SHP77 treated with DMSO at 0.1 percent for 48 hours (cell line): ENCODE measurements at regions not wholly inside any gene's neighbourhood (a gene's known extent, or its start where the extent isn't known, plus 50 kb on each side); places are given as distances from the start of the nearest gene placed in this dataset.
"Not testable (repeated sequence)": the region's sequence is repeated elsewhere in the genome, so short reads cannot be mapped to it uniquely, and the experiment has no call there.

Source experiments
- DNase-seq: peaks from one replicate; lab custom pipeline; 2025; lab: John Stamatoyannopoulos, UW

DNA sequence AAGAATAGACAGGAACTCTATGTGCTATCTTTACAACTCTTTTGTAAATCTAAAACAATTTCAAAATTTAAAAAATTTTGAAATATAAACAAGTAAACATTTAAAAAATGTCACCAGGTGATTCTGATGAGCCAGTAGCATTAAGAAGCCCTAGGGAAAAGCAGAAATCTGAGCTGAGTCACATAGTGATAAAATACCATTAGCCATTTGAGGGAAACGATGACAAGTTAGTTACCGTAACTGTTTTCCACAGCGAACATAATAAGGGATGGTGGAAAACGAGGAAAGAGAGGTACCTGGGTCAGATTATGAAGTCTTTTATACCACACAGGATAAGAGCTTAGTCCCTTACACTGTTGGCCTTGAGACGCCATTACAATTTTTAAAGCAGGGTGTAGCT, 55.5 kb downstream of the PRR15 start:
- DNase-seq = no peak

DNA sequence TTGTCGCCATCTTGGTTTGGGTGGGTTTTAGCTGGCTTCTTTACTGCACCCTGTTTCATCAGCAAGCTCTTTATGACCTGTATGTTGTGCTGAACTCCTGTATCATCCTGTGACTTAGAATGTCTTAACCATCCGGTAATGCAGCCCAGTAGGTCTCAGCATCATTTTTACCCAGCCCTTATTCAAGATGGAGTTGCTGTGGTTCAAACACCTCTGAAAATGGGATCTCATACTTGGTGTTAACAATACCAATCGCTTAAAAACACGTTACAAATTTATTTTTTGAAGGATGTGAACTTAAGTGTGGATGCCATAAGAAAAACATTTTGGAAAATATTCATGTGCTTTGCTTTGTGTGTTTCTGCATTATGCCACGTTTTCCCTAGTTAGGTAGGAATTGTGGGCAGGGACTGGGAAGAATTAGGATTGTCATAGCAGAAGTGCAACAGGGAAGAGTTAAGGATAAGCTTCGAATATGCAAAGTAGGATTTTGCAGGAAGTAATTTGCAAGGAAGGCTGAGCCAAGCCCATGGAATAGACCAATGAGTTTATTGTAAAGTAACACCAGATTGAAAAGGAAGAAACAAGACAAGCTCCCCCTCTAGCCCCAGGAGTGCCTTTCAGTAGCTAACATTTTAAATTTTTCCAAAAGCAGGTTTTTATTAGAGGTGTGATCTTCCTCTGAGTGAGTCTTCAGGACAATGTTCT, 56.4 kb downstream of the PRR15 start:
- DNase-seq = no peak

DNA sequence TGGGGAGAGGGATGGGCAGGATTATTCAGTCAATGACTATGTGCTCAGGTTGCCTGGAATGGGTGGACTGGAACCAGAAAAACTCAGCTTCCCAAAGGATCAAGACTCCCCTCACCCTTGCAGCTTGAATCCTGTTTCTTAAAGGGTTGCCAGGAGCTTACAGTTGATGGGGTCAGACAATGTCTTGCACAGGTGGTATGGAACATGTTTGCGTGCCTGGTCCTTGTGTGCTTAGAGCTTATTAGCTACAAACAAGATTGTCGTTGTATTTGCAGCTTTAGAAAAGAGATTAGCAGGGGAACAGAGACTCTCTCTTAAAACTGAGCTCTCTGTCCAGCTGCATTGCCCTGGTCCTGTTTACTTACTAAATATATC, 56.9 kb downstream of the PRR15 start:
- DNase-seq = peak; percentile 83

DNA sequence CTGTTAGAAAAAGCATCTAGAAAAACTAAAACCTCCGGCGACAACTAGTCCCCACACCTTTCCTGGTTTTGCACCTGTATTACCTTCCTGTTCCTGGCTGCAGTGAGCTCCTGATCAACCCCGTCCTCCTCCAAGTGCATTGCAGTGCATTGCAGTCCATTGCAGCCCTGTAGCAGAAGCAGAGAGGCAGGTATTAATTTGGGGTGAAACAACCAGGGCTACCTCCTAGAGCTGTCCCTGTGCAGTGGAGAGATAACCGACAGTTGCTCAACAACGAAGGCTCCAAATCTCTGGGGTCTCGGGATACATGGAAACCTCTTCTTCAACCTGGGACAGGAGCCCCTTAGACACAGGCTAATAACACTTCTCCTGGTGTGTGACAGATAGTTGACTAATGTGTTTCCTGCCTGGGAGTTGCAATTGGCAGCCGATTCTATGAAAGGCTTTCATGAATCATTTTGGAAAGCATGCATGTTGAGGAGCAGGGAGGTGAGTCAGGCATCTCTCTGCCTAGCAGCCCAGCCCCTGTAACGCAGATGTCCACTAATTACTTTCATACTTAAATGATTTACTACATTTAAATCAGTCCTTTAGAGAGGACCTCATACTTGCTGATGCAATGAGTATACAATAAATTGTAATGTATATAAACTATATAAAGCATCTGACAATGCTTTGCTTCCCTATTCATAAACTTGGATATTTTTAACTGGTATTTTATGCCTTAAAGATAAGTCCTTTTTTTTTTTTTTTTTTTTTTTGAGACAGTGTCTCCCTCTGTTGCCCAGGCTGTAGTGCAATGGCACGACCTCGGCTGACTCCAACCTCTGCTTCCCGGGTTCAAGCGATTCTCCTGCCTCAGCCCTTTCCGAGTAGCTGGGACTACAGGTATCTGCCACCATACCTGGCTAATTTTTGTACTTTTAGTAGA, 59.0 kb downstream of the PRR15 start:
- DNase-seq = peak; percentile 83

DNA sequence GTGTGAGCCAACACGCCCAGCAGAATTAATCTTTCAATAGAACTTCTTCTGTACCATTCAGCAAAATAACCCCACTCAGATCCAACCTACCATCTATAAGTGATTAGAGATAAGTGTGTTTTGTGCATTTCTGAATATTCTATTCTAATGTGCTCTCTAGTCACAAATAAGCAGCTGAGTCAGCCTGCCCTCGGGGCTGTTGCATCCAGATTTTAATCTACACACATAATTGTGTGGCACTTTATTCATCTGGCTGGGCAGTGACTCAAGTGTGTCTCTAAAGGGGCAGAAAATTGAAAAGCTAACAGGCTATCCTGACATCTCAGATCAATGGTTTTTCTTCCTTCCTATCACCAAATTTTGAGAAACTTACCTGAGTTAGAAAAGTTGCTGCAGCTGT, 60.3 kb downstream of the PRR15 start:
- DNase-seq = no peak

DNA sequence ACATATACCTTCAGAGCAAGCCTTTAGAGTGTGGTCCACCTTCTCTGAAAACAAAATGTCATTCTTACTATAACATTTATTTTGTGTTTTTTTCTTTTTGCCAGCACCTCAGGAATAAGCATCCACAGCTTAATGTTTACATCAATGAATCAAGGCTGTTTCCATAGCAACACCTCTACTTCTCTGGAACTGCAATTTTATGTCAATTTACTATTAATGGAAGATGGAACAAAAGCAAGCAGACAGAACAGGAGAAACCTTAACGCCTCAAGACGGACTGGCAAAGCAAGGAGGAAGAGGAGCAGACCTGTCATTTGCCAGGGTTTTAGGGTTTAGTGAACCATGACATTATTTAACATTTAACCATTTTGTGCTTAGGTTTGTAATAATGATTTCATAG, 63.1 kb downstream of the PRR15 start:
- DNase-seq = no peak

DNA sequence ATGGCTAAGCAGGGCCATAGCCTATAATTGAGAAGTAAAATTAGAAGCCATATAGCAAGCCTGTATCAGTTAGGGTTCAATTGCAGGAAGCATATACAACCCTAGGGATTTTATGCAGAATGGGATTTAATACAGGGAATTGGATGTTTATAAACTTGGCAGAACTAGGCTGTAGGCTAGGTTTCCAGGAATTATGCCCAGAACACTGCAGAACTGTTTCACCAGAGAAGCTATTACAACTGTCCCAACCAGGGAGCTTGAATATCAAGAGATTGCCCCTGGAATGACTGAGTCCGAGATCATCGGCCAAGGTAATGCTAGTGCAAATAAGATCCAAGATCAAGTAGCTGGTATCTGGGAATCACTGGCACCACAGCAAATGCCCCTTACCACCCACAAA, 64.0 kb downstream of the PRR15 start:
- no peak for DNase-seq

DNA sequence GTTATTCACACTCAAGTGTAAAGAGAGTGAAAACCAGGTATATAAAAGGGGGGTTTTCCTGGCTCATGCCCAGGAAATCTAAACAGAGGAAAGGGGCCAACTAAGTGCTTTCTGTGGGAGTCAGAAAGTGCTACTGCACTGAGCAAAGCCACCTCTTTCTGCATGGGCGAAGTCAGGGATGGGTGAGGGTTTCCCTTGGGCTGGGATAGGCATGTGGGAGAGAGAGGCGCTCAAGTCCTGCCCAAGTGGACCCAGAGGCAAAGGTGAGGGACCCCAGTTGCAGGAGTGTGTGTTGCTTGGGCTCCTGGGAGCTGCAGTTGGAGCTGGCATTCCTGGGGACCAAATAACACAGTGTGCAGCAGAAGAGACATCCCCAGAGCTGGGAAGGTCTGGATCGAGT, 65.9 kb downstream of the PRR15 start:
- no peak for DNase-seq

DNA sequence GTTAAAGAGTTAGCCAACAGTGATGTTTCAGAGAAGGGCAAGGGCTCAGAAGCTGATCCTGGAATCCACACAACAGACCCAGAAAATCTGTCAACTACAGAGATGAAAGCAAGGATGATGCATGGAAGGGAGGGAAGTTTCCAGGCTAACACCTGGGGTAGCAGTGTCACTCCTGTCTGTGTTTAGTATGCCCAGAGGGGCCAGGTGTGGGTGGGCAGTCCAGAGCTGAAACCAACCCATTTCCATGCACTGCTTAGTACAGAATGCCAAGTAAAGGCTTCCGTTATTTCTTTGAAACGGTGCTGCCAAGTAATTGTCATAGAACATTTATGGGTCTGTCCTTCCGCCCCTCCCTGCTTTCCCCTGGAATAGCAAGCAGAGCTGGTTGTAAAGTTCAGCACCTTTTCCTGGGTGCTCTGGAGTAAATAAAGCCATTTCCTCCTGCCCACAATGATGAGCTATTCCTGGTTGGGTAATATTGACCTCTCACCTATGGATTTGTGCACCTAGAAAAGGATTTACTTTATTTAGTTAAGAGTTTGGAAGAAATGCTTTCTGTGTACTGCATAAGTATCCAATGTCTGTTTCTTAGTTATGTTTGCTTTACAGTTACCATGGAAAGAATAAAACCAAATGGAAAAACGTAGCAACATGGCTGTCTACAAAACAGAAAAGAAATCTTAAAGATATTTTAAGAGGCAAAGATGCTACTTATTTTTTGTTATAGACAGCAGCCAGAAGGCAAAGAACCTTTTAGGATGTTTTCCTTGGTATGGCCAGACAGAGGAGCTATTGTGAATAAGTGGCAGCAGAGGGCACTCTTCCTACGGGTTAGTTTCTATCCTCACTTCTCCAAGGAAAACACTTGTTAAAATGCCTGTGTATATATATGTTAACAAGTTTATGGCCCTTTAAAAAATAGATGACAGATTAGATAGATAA, 71.7 kb downstream of the PRR15 start:
- peak; percentile 11 for DNase-seq

DNA sequence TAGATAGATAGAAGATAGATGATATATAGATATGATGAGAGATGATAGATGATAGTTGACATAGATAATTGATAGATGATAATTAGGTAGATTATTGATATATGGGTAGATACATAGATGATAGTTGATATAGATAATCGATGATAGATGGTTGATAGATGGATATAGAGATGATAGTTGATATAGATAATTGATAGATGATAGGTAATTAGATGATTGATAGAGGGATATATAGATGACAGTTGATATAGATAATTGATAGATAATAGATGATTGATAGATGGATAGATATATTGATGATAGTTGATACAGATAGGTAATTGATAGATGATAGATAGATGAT, 72.3 kb downstream of the PRR15 start:
- DNase-seq = no peak

DNA sequence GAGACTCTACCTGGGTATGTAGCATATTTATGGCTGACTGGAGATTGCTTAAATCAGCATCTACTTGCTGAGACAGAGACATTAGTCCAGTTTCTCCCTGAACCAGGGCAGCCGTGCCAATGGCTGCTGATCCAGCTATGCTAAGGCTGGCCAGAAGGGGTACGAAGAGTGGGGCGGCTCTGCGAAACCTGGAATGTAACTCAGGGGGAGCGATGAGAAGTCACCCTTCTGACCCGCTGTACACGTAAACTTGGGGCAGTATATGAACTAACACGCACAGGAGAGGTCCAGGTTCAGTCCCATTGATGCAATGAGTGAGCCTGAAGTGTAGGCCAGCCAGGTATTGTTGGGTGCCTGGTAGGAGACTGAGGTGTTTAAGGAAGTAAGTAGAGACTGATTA, 73.7 kb downstream of the PRR15 start:
- no peak for DNase-seq

DNA sequence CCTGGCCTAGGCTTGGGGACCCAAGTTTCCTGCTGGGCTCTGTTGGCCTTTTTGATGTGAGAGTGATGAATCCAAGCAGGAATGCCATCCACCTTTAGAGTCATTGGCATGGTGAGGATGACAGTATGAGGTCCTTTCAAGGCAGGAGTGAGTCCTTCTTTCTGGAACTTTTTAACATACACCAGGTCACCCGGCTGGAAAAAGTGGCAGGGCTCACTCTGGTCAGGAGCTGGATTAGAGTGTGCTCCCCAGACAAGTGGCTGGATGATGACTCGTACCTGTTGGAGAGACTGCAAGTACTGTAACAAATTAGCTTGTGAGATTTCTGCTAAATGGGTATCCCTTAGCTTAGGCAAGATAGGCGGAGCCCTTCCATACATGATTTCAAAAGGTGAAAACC, 75.2 kb downstream of the PRR15 start:
- not testable (repeated sequence) for DNase-seq

DNA sequence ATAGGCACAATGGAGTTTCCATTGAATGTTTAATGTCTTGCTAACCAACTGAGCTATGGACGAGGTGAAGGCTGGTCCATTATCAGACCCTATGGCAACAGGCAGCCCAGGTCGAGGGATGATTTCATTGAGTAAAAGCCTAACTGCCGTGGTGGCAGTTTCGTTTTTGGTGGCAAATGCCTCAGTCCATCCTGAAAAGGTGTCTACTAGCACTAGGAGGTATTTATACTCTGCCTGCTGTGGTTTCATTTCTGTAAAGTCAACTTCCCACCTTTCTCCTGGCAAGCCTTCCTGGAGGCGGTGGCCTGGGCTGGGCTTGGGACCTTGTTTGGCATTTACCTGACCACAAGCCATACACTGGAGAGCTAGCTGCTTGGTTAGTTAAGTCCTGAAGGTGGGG, 75.8 kb downstream of the PRR15 start:
- no peak for DNase-seq

DNA sequence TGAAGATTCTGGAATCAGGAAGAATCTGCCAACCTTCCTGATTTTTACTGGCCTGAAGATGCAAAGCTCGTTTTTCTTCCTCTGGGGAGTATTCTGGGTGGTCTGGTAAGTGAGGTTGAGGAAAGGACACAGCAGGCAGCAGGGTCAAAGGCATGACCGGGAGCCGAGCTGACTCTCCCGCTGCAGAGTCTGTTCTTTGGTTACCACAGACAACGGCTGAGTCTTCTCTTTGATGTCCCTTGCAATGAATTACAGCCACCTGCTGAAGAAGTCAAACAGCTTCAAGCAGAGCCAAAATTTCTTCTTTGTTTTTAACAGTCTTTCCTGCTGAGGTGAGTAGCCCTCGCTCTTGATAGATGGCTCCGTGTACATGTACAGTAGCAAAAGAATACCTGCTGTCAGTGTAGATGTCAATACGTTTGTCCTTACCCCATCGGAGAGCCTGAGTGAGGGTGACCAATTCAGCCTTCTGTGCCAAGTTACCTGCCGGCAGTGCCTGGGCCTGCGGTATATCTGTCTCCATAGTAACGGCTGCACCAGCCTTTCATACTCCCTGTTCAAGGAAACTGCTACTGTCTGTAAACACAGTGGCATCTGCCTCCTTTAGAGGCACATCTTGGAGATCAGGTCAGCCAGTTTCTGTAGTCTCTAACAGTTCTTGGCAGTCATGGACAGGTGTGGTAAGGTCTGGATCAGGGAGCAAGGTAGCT, 76.4 kb downstream of the PRR15 start:
- DNase-seq = no peak

DNA sequence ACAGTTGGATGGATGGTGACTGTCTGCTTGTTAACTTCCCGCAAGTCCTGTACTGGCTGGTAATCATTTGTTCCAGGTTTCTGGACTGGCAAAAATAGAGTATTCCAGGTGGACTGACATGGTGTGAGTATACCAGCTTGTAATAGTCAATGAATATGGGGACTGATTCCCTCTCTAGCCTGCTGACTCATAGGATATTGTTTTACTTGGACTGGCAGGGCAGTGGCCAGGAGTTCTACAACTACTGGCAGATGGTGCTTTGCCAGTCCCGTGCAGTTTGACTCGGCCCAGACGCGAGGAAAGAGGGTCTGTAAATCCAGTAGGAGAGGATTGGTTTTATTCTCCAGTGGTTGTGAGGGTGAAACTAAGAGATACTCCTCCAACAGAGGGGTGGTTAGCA, 78.0 kb downstream of the PRR15 start:
- no peak for DNase-seq

DNA sequence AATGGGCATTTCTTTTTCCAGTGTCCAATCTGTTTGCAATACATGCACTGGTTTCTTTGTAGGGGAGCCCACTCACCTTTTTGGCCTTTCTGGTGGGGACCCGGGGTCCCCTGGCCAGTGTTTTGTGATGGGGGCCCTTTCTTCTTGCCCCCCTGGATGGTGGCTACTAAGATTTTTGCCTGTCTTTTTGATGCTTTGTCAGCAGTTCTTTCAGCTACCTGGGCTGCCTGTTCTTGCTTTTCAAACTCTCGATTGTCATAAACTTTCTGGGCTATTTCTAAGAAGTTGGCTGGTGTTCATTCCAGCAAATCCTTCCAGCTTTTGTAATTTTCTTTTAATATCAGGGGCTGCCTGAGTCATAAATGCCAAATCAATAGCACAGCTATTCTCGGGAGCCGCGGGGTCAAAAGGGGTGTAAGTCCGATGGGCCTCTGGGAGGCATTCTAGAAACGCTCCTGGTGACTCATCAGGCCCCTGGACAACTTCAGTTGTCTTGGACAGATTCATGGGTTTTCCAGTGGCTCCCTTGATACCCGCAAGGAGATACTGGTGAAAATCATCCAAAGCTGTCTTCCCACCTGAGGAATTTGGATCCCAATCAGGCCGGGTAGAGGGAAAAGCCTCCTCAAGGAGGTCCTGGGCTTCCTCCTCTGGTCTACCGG, 79.0 kb downstream of the PRR15 start:
- DNase-seq = no peak

DNA sequence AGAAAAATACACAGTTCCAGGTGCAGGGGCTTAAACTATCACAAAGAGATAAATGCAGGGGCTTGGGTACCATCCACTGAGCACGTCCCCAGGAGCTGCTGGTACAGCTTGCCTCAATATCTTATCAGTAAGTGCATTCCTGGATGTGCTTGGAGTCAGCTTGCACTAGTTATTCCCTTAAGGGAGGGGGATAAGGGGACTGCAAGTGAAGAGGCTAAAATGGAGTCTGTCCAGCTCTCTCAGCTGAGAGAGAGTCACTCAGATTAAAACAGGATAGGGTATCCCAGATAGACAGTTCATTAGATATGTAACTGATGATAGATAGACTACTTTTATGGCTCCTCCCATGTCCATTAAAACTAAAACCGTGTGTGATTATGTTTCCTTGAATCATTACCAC, 82.5 kb downstream of the PRR15 start:
- not testable (repeated sequence) for DNase-seq

DNA sequence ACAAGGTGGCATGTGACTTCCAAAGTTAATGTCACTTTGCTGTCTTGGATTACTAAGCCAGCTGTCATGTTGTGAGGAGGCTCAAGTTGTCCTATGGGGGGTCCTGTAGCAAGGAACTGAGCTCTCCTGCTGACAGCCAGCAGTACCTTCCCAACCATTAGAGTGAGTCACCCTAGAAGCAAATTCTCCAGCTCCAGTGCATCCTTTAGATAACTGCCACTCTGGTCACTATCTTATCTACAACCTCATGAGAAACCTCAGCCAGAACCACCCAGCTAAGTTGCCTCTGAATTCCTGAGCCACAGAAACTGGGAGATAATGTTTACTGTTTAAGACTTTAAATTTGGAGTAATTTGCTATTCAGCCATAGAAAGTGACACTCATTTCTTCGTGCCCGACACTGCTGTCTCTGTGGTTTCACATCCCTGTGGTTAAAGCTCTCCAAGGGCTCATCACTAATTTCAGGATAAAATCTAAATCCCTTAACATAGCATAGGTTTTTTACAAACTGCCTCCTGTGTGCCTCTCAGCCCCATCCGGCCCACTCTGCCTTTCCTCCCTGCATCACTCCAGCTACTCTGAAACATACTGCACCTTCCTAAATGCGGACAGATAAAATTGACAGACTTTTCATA, 83.5 kb downstream of the PRR15 start:
- DNase-seq = no peak

DNA sequence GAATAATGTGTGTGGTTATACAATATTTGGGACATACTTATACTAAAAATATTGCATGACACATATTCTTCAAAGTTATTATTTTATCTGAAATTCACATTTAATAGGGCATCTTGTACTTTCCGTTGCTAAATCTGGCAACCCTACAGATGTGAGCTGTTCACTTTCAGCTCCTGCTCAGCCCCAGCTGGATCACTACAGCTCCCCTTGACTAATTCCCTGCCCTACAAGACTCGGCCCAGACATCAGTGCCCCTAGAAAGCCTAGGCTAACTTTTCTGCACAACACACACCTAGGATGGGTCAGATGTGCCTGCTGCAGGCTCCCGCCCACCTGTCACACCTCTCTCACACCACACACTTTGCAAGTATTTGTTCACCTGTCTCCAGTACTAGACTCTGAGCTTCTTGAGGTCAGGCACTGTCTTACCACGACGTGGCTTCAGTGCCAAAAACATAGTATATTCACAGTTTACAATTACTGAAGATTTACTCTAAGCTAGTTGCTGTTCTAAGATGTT, 84.1 kb downstream of the PRR15 start:
- DNase-seq = not testable (repeated sequence)

DNA sequence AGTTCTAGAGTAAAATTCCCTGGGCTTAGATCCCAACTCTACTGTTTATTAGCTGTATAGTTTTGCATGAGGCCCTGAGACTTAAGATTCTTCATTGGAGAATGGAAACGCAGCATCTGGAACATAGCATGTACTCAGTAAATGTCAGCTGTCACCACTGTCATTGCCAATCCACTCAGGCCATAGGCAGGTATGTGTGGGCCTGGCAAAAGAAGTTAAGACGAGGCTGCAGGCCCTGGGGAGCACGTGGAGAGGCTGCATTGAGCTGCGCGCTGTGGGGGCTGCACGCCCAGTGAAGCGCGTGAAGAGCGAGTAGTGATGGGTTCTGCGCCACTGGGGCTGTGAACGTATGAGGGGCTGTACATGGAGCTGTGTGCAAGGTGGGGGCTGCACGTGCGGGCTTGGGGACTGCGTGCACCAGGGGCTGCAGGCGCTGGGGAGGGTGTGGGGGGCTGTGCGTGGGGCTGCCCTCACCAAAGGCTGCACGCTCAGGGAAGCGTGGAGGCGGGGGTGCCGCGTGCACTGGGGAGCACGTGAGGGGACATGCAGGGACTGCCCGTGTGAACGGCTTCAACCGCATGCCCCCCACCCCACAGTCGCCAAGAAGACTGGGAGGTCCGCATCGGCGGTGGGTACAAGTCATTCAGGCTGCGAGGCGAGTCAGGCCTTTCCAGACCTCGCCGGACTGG, 85.5 kb downstream of the PRR15 start:
- DNase-seq = no peak
